ENCODE measurements at regions not wholly inside any gene's neighbourhood (a gene's known extent, or its start where the extent isn't known, plus 50 kb on each side); places are given as distances from the start of the nearest gene placed in this dataset.

DNA sequence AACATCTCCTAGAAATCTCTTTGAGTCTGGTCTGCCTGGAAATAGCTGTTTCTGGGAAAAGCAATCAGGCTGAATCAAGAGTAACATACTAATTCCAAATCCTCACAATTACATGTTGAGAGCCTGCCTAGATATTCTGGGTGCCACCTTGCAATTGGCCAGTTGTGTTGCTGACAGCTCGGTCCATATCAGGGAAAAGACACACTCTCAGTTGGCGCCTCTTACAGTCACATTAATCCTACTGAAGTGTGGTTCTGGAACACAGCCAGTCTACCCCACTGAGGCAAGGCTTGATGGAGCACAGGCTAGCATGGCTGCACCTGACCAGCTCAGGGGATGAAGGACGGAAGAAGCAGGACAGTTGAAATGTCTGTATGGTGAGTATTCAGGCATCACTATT is 121.4 kb upstream of the TAB2 start:
- TF ChIP-seq, protein P1, sequence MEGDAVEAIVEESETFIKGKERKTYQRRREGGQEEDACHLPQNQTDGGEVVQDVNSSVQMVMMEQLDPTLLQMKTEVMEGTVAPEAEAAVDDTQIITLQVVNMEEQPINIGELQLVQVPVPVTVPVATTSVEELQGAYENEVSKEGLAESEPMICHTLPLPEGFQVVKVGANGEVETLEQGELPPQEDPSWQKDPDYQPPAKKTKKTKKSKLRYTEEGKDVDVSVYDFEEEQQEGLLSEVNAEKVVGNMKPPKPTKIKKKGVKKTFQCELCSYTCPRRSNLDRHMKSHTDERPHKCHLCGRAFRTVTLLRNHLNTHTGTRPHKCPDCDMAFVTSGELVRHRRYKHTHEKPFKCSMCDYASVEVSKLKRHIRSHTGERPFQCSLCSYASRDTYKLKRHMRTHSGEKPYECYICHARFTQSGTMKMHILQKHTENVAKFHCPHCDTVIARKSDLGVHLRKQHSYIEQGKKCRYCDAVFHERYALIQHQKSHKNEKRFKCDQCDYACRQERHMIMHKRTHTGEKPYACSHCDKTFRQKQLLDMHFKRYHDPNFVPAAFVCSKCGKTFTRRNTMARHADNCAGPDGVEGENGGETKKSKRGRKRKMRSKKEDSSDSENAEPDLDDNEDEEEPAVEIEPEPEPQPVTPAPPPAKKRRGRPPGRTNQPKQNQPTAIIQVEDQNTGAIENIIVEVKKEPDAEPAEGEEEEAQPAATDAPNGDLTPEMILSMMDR (IDR thresholded peaks at IDR 0.05), result no peak
- no peak for TF ChIP-seq POLR2A (IDR thresholded peaks at IDR 0.05)
